ENCODE measurements at regions not wholly inside any gene's neighbourhood (a gene's known extent, or its start where the extent isn't known, plus 50 kb on each side); places are given as distances from the start of the nearest gene placed in this dataset.

GRCh38 chr1:87549738-87550137 lies 221.1 kb downstream of the LMO4 start:
- no peak overlapping the region for H3K27ac ChIP-seq
- TF ChIP-seq CTCF (conservative IDR thresholded peaks at IDR 0.05) = no peak

- H3K27ac ChIP-seq = no peak overlapping the region
- TF ChIP-seq CTCF (conservative IDR thresholded peaks at IDR 0.05) = no peak
These were observed 224.8 kb downstream of the LMO4 start for GRCh38 chr1:87553511-87553910.

- H3K27ac ChIP-seq = no peak overlapping the region
- no peak for TF ChIP-seq CTCF (conservative IDR thresholded peaks at IDR 0.05)
These were observed 226.7 kb downstream of the LMO4 start for GRCh38 chr1:87555366-87555765.

- TF ChIP-seq CTCF (conservative IDR thresholded peaks at IDR 0.05) = no peak
- no peak overlapping the region for H3K27ac ChIP-seq
These were observed 227.6 kb downstream of the LMO4 start for GRCh38 chr1:87556326-87556725.

- TF ChIP-seq CTCF (conservative IDR thresholded peaks at IDR 0.05) = no peak
- H3K27ac ChIP-seq = no peak overlapping the region
These were observed 230.2 kb downstream of the LMO4 start for GRCh38 chr1:87558921-87559320.

GRCh38 chr1:87560137-87560536 lies 231.5 kb downstream of the LMO4 start:
- no peak overlapping the region for H3K27ac ChIP-seq
- TF ChIP-seq CTCF (conservative IDR thresholded peaks at IDR 0.05) = no peak

GRCh38 chr1:87560601-87561360 lies 232.1 kb downstream of the LMO4 start:
- TF ChIP-seq CTCF (conservative IDR thresholded peaks at IDR 0.05) = no peak
- H3K27ac ChIP-seq = no peak overlapping the region
